OCI-LY3 (cell line): ENCODE measurements at regions not wholly inside any gene's neighbourhood (a gene's known extent, or its start where the extent isn't known, plus 50 kb on each side); places are given as distances from the start of the nearest gene placed in this dataset.
"Not testable (repeated sequence)": the region's sequence is repeated elsewhere in the genome, so short reads cannot be mapped to it uniquely, and the experiment has no call there.

Experiments used
- H2AFZ ChIP-seq: fragments of 200-600, 300-600 bp; shearing (Covaris generic); 2 replicates; pipeline ENCODE4 v1.6.0; 2014; ENCODE audit warnings: antibody characterized with exemption, low read depth, low read length
- H3K27ac ChIP-seq: fragments of 200-600, 300-600 bp; sonication (generic); 2 replicates; pipeline ENCODE4 v1.5.1; 2014; ENCODE audit warnings: mild to moderate bottlenecking, low read length, moderate library complexity, mixed read lengths
- H3K27me3 ChIP-seq: fragments of 200-600, 300-600 bp; sonication (generic); 2 replicates; pipeline ENCODE4 v1.6.1; 2014; ENCODE audit warnings: low read depth, low read length, mixed read lengths
- H3K36me3 ChIP-seq: fragments of 200-600, 300-600 bp; sonication (generic); replicated peaks from 2 replicates; pipeline ENCODE3; 2014; ENCODE audit warnings: low read depth, low read length, mixed read lengths
- H3K4me1 ChIP-seq: fragments of 300-600, 200-600 bp; sonication (generic); 2 replicates; pipeline ENCODE4 v1.6.1; 2014; ENCODE audit warnings: low read length, mixed read lengths
- H3K4me2 ChIP-seq: fragments of 200-600, 300-600 bp; sonication (generic); 2 replicates; pipeline ENCODE4 v1.6.1; 2014; ENCODE audit warnings: low read length, mixed read lengths
- H3K4me3 ChIP-seq: fragments of 300-600, 200-600 bp; sonication (generic); 2 replicates; pipeline ENCODE4 v1.5.1; 2014; ENCODE audit warnings: antibody characterized with exemption, mild to moderate bottlenecking, low read length, moderate library complexity
- H3K79me2 ChIP-seq: fragments of 300-600, 200-600 bp; shearing (Covaris generic); 2 replicates; pipeline ENCODE4 v1.6.1; 2014; ENCODE audit warnings: mild to moderate bottlenecking, low read length, mixed read lengths
- H3K9ac ChIP-seq: fragments of 300-600, 200-600 bp; shearing (Covaris generic); 2 replicates; pipeline ENCODE4 v1.6.0; 2014; ENCODE audit warnings: mild to moderate bottlenecking, low read length, moderate library complexity
- H3K9me3 ChIP-seq: fragments of 200-600, 300-600 bp; shearing (Covaris generic); 2 replicates; pipeline ENCODE4 v1.6.1; 2014; ENCODE audit warnings: low read length, mixed read lengths; ENCODE audit not compliant: insufficient read depth
- H4K20me1 ChIP-seq: fragments of 200-600, 300-600 bp; sonication (generic); 2 replicates; pipeline ENCODE4 v1.6.1; 2016; ENCODE audit warnings: low read length, mixed read lengths; ENCODE audit not compliant: insufficient read depth
- CTCF ChIP-seq: fragments of 200-600, 300-600 bp; sonication (generic); IDR thresholded peaks from 2 replicates; pipeline ENCODE4 v1.5.1; 2014; ENCODE audit warnings: antibody characterized with exemption, low read length, low read depth
- EZH2phosphoT487 ChIP-seq: fragments of 200-600 bp; shearing (Covaris generic); IDR thresholded peaks from 2 replicates; pipeline ENCODE4 v1.6.1; 2018; ENCODE audit warnings: antibody characterized with exemption, mixed run types, low read depth

- H3K27ac ChIP-seq = no peak overlapping the region
- no peak overlapping the region for H3K9ac ChIP-seq
- peaks cover 9% of the 10 kb centered on the region for H3K27me3 ChIP-seq
- H3K4me3 ChIP-seq = no peak overlapping the region
- TF ChIP-seq EZH2phosphoT487 (no peak), CTCF (no peak)
- H3K9me3 ChIP-seq = no peaks in the 10 kb centered on the region
- no peak overlapping the region for H2AFZ ChIP-seq
- no peaks in the 10 kb centered on the region for H3K79me2 ChIP-seq
- no peak overlapping the region for H3K4me2 ChIP-seq
- no peaks in the 10 kb centered on the region for H3K36me3 ChIP-seq
- peaks cover 5% of the 10 kb centered on the region; the same call in 1 of the 2 replicates for H3K4me1 ChIP-seq
- no peaks in the 10 kb centered on the region for H4K20me1 ChIP-seq
Observed at GRCh38 chr2:204144492-204144891, 207.9 kb downstream of the ICOS start.

GRCh38 chr2:204145263-204145751, 208.7 kb downstream of the ICOS start:
- TF ChIP-seq CTCF = peak; percentile 97
- TF ChIP-seq EZH2phosphoT487 = no peak
- peak overlapping the region; percentile 98 for H2AFZ ChIP-seq
- H3K9ac ChIP-seq = peak overlapping the region; percentile 69
- H4K20me1 ChIP-seq = no peaks in the 10 kb centered on the region
- H3K36me3 ChIP-seq = no peaks in the 10 kb centered on the region
- H3K9me3 ChIP-seq = no peaks in the 10 kb centered on the region
- H3K4me3 ChIP-seq = peak overlapping the region; percentile 80
- no peak overlapping the region for H3K27ac ChIP-seq
- H3K4me1 ChIP-seq = peaks cover 5% of the 10 kb centered on the region; the same call in 1 of the 2 replicates
- peak overlapping the region; percentile 77 for H3K4me2 ChIP-seq
- H3K79me2 ChIP-seq = no peaks in the 10 kb centered on the region
- peaks cover 9% of the 10 kb centered on the region for H3K27me3 ChIP-seq

GRCh38 chr2:204145791-204146190, 209.2 kb downstream of the ICOS start:
- peak overlapping the region; percentile 80 for H3K4me3 ChIP-seq
- TF ChIP-seq EZH2phosphoT487 = no peak
- H3K4me2 ChIP-seq = peak overlapping the region; percentile 77
- no peaks in the 10 kb centered on the region for H3K36me3 ChIP-seq
- no peak overlapping the region for H3K27ac ChIP-seq
- peaks cover 5% of the 10 kb centered on the region; the same call in 1 of the 2 replicates for H3K4me1 ChIP-seq
- peak overlapping the region; percentile 98 for H2AFZ ChIP-seq
- H3K9me3 ChIP-seq = no peaks in the 10 kb centered on the region
- no peaks in the 10 kb centered on the region for H3K79me2 ChIP-seq
- H4K20me1 ChIP-seq = no peaks in the 10 kb centered on the region
- H3K9ac ChIP-seq = peak overlapping the region; percentile 69
- H3K27me3 ChIP-seq = peaks cover 11% of the 10 kb centered on the region

GRCh38 chr2:204147040-204147439, 210.5 kb downstream of the ICOS start:
- peaks cover 23% of the 10 kb centered on the region for H3K27me3 ChIP-seq

GRCh38 chr2:204150721-204151120, 214.2 kb downstream of the ICOS start:
- Histone ChIP-seq H3K9me3 (no peaks in the 10 kb centered on the region), H3K79me2 (no peaks in the 10 kb centered on the region), H4K20me1 (no peaks in the 10 kb centered on the region), H3K4me2 (0 out of 2 replicates have a peak overlapping the region, but pooled peaks have one; percentile 11), H2AFZ (no peak overlapping the region), H3K36me3 (no peaks in the 10 kb centered on the region), H3K4me3 (no peak overlapping the region), H3K27me3 (peaks cover 28% of the 10 kb centered on the region), H3K4me1 (peaks cover 5% of the 10 kb centered on the region; the same call in 1 of the 2 replicates), H3K9ac (no peak overlapping the region), H3K27ac (no peak overlapping the region)
- TF ChIP-seq CTCF (no peak), EZH2phosphoT487 (no peak)

More at GRCh38 chr2:204147040-204147439, 210.5 kb downstream of the ICOS start:
- H2AFZ ChIP-seq, H3K36me3 ChIP-seq, H3K4me1 ChIP-seq, H3K9me3 ChIP-seq, H3K27ac ChIP-seq, H3K4me3 ChIP-seq, H3K4me2 ChIP-seq, H3K79me2 ChIP-seq, H3K9ac ChIP-seq, H4K20me1 ChIP-seq: not testable (repeated sequence)
